ENCODE measurements at regions not wholly inside any gene's neighbourhood (a gene's known extent, or its start where the extent isn't known, plus 50 kb on each side); places are given as distances from the start of the nearest gene placed in this dataset.

DNA sequence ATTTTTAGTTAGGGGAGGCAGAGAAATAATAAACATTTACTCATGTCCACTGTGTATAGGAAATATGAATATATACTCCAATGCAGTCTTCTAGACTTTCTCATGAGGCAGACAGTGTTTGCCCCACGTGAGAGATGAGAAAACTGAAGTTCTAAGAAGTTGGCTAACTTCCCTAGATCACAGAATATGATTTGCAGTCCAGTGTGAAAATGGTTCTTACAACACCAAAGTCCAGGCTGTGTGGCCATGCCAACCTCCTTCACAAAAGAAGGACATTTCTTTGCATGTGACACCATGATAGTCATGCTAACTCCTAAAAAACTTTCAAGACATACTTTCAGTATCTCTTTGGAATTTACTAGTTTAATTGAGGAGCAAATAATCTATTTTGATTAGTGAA, 143.7 kb downstream of the IRS1 start:
- no peaks in the 10 kb centered on the region for H3K36me3 ChIP-seq
- H3K27ac ChIP-seq, result peak overlapping the region; percentile 22
- H3K27me3 ChIP-seq, result no peaks in the 10 kb centered on the region
- no peak for DNase-seq (ENCODE audit: low spot score in 2 of 2)
- 30% methylated on average over 1 of the region's 1 CpG for WGBS
- no peak for TF ChIP-seq POLR2A (IDR thresholded peaks at IDR 0.05)
- TF ChIP-seq, protein P1, sequence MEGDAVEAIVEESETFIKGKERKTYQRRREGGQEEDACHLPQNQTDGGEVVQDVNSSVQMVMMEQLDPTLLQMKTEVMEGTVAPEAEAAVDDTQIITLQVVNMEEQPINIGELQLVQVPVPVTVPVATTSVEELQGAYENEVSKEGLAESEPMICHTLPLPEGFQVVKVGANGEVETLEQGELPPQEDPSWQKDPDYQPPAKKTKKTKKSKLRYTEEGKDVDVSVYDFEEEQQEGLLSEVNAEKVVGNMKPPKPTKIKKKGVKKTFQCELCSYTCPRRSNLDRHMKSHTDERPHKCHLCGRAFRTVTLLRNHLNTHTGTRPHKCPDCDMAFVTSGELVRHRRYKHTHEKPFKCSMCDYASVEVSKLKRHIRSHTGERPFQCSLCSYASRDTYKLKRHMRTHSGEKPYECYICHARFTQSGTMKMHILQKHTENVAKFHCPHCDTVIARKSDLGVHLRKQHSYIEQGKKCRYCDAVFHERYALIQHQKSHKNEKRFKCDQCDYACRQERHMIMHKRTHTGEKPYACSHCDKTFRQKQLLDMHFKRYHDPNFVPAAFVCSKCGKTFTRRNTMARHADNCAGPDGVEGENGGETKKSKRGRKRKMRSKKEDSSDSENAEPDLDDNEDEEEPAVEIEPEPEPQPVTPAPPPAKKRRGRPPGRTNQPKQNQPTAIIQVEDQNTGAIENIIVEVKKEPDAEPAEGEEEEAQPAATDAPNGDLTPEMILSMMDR (IDR thresholded peaks at IDR 0.05), result no peak
- no peak for TF ChIP-seq POLR2AphosphoS5 (IDR thresholded peaks at IDR 0.05)
- no peak for TF ChIP-seq EP300 (IDR thresholded peaks at IDR 0.05)
- H3K4me1 ChIP-seq, result peaks cover 7% of the 10 kb centered on the region
- no peak overlapping the region for H3K4me3 ChIP-seq
- H3K9me3 ChIP-seq, result no peaks in the 10 kb centered on the region

DNA sequence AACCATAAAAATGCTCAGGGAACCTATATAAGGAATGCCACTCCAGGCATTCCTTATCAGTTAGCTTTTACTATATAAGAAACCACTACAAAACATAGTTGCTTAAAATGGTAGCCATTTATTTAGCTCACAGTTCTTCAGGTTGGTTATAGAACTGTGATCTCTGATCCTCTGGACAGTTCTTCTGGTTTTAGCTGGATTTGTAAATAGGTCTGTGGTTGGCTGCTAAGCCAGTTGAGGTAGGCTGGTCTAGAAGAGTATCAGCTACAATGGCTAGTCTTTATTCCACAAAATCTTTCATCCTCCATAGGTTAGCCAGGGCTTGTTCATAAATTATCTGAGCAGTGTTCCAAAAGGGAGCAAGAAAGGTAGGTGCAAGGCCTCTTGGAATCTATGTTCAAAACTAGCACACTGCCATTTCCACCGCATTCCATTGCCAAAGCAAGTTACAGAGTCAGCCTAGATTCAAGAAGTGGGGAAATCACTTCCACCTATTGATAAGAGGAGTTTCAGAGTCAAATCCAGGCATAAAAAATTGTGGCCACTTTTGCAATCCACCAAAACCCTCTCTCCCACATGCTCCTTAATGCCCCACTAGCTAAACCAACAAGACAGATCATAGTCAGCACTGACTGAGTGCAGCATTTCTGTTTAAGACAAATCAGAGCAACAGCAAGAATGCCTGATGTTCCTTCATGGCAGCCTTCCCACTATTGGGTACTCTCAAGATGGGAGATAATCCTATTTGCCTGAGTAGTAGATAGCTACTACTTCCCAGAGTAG, 146.4 kb downstream of the IRS1 start:
- peaks cover 13% of the 10 kb centered on the region for H3K4me1 ChIP-seq
- no peaks in the 10 kb centered on the region for H3K36me3 ChIP-seq
- no peaks in the 10 kb centered on the region for H3K9me3 ChIP-seq
- no peak overlapping the region for H3K4me3 ChIP-seq
- WGBS, result 89% methylated on average over 1 of the region's 1 CpG
- H3K27ac ChIP-seq, result no peak overlapping the region
- no peak for DNase-seq (ENCODE audit: low spot score in 2 of 2)
- TF ChIP-seq EP300 (IDR thresholded peaks at IDR 0.05) (no peak), POLR2A (IDR thresholded peaks at IDR 0.05) (no peak), POLR2AphosphoS5 (IDR thresholded peaks at IDR 0.05) (no peak)
- TF ChIP-seq, protein P1 (IDR thresholded peaks at IDR 0.05), result no peak
- H3K27me3 ChIP-seq, result no peaks in the 10 kb centered on the region

DNA sequence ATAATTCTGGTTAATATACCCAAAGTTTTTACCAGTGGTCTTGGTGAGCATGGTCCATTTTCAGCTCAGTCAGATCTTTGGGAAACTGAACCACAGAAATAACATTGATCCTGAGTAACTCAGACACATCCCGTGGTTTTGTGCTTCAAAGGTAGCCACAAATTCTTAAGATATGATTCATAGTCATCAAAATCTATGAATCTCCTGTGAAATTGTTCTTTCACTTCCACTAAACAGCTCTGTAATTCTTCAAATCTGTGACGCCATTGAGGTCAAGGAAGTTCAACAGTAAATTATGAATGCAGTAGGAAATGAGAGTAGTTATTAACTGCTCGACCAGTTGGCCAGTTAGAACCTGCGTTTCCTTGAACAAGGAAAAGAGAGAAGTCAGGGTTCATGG, 147.3 kb downstream of the IRS1 start:
- H3K9me3 ChIP-seq, result no peaks in the 10 kb centered on the region

DNA sequence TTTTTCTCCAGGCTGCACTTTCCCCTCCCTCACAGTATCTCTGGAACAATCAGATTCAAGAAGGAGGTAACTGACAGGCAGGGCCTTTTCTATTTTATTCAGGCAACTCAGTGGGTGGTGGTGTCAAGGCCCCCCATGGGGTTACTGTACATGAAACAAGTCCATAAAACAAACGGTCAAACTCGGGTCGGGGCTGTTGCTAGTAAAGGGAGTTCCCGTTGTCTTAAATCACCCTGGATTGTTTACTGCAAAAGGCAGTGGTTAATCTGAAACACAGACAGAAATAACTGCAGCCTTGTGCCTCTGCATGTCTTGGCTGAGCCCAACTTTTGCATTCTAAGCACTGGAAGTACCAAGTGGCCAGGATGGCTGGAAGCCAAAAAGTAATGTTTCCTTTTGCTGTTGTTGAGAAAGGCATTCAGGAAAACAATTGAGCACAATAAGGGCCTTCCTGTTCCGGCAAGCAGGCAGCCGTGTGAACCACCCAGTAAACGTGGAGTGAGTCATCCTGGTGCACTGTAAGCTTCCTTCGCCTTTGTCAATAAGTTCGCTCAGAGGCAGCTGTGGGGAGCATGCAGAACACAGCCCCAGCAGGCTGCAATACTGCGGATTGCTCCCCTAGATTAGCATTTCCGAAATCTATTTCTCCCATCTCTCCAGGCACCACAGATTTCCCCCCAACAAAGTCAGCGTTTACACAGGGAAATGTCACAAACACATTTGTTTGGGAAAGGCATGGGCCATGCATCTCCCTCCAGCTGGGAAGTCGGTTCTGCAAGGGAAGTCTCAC, 149.6 kb downstream of the IRS1 start:
- H3K4me3 ChIP-seq, result no peak overlapping the region
- no peaks in the 10 kb centered on the region for H3K27me3 ChIP-seq
- peak overlapping the region; percentile 71 for H3K27ac ChIP-seq
- H3K4me1 ChIP-seq, result peaks cover 13% of the 10 kb centered on the region
- H3K9me3 ChIP-seq, result no peaks in the 10 kb centered on the region
- H3K36me3 ChIP-seq, result no peaks in the 10 kb centered on the region
- peak; percentile 78 to 82 for DNase-seq (ENCODE audit: low spot score in 2 of 2)
- peak in 2 of 3 donors; percentile 84 to 87 for TF ChIP-seq POLR2AphosphoS5 (IDR thresholded peaks at IDR 0.05)
- no peak for TF ChIP-seq EP300 (IDR thresholded peaks at IDR 0.05)
- TF ChIP-seq POLR2A (IDR thresholded peaks at IDR 0.05), result no peak
- WGBS, result 11% methylated on average over 9 of the region's 13 CpGs

More for the DNA sequence above, 147.3 kb downstream of the IRS1 start:
- no peaks in the 10 kb centered on the region for H3K36me3 ChIP-seq
- no peaks in the 10 kb centered on the region for H3K27me3 ChIP-seq
- TF ChIP-seq, protein P1 (IDR thresholded peaks at IDR 0.05), result no peak
- TF ChIP-seq EP300 (IDR thresholded peaks at IDR 0.05) (no peak), POLR2A (IDR thresholded peaks at IDR 0.05) (no peak), POLR2AphosphoS5 (IDR thresholded peaks at IDR 0.05) (no peak)
- H3K4me1 ChIP-seq, result peaks cover 13% of the 10 kb centered on the region
- H3K27ac ChIP-seq, result no peak overlapping the region
- no peak overlapping the region for H3K4me3 ChIP-seq
- 57% methylated on average over 4 of the region's 4 CpGs for WGBS
- no peak for DNase-seq (ENCODE audit: low spot score in 2 of 2)

DNA sequence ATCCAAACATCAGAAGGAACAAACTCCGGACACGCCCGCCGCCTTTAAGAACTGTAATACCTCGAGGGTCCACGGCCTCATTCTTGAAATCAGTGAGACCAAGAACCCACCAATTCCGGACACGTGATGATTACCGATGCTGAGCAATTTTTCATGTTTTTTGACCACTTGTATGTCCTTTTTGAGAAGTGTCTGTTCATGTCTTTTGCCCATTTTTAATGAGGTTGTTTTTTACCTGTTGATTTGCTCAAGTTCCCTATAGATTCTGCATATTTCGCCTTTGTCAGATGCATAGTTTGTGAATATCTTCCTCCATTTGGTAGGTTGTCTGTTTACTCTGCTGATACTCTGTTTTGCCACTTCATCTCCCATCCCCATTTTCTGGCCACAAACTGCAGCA, 150.4 kb downstream of the IRS1 start:
- Histone ChIP-seq H3K9me3 (no peaks in the 10 kb centered on the region), H3K4me3 (no peak overlapping the region), H3K27me3 (no peaks in the 10 kb centered on the region), H3K27ac (peak overlapping the region; percentile 71), H3K4me1 (peaks cover 13% of the 10 kb centered on the region), H3K36me3 (no peaks in the 10 kb centered on the region)
- no peak for TF ChIP-seq POLR2AphosphoS5 (IDR thresholded peaks at IDR 0.05)
- TF ChIP-seq, protein P1 (IDR thresholded peaks at IDR 0.05), result no peak
- TF ChIP-seq POLR2A (IDR thresholded peaks at IDR 0.05), result no peak
- no peak for TF ChIP-seq EP300 (IDR thresholded peaks at IDR 0.05)
- no peak for DNase-seq (ENCODE audit: low spot score in 2 of 2)
- WGBS, result 100% methylated on average over 10 of the region's 10 CpGs
